ENCODE measurements at regions not wholly inside any gene's neighbourhood (a gene's known extent, or its start where the extent isn't known, plus 50 kb on each side); places are given as distances from the start of the nearest gene placed in this dataset.

- intact Hi-C loops (cut with micrococcal nuclease), result no loop called here
- H3K9me3 ChIP-seq (ENCODE audit: low read length), result no peaks in the 10 kb centered on the region
- H3K79me2 ChIP-seq (ENCODE audit: low read length), result no peaks in the 10 kb centered on the region
- H2AFZ ChIP-seq (ENCODE audit: low read length), result no peak overlapping the region
- POLR2A ChIA-PET (ENCODE audit: unreplicated experiment), result no interaction called here
- no peaks in the 10 kb centered on the region for H3F3A ChIP-seq (ENCODE audit: low read length, unreplicated experiment)
- no peak overlapping the region for H3K4me3 ChIP-seq (ENCODE audit: low read length)
- H3K4me1 ChIP-seq (ENCODE audit: insufficient read depth, low read length), result no peaks in the 10 kb centered on the region
- BruUV-seq (replicated peaks), result no TSS peak
- H3K4me2 ChIP-seq (ENCODE audit: low read length), result no peak overlapping the region
- DNase-seq, result no peak
- no peak overlapping the region for H3K27ac ChIP-seq (ENCODE audit: low read length)
- CTCF ChIA-PET, result no interaction called here
- H3K36me3 ChIP-seq (ENCODE audit: low read depth, low read length), result no peaks in the 10 kb centered on the region
- no peaks in the 10 kb centered on the region for H3K27me3 ChIP-seq (ENCODE audit: low read length)
- no peaks in the 10 kb centered on the region for H4K20me1 ChIP-seq (ENCODE audit: low read length)
- H3K9me2 ChIP-seq (replicated peaks; ENCODE audit: low read length), result no peaks in the 10 kb centered on the region
- TF ChIP-seq EZH2 (IDR thresholded peaks at IDR 0.05; ENCODE audit: low read length, unreplicated experiment) (no peak), CTCF (conservative IDR thresholded peaks at IDR 0.05; ENCODE audit: low read depth, low read length) (no peak), EZH2phosphoT487 (IDR thresholded peaks at IDR 0.05; ENCODE audit: borderline replicate concordance, low read length) (no peak)
- no peak overlapping the region for H3K9ac ChIP-seq (ENCODE audit: low read length)
- ATAC-seq, result no peak
These were observed 974.7 kb downstream of the TRAM1L1 start for GRCh38 chr4:116110713-116111112.

- H3K79me2 ChIP-seq (ENCODE audit: low read length), result no peaks in the 10 kb centered on the region
- H3K27ac ChIP-seq (ENCODE audit: low read length), result no peak overlapping the region
- ATAC-seq (no peak), DNase-seq (no peak)
- no peaks in the 10 kb centered on the region for H3K27me3 ChIP-seq (ENCODE audit: low read length)
- H3K9ac ChIP-seq (ENCODE audit: low read length), result no peak overlapping the region
- H3K4me2 ChIP-seq (ENCODE audit: low read length), result no peak overlapping the region
- POLR2A ChIA-PET (ENCODE audit: unreplicated experiment), result no interaction called here
- no peaks in the 10 kb centered on the region for H3F3A ChIP-seq (ENCODE audit: low read length, unreplicated experiment)
- TF ChIP-seq CTCF (conservative IDR thresholded peaks at IDR 0.05; ENCODE audit: low read depth, low read length), result no peak
- TF ChIP-seq EZH2 (IDR thresholded peaks at IDR 0.05; ENCODE audit: low read length, unreplicated experiment), result no peak
- no peak for TF ChIP-seq EZH2phosphoT487 (IDR thresholded peaks at IDR 0.05; ENCODE audit: borderline replicate concordance, low read length)
- H3K9me3 ChIP-seq (ENCODE audit: low read length), result no peaks in the 10 kb centered on the region
- no peak overlapping the region for H3K4me3 ChIP-seq (ENCODE audit: low read length)
- no TSS peak for BruUV-seq (replicated peaks)
- CTCF ChIA-PET, result no interaction called here
- H4K20me1 ChIP-seq (ENCODE audit: low read length), result no peaks in the 10 kb centered on the region
- H3K4me1 ChIP-seq (ENCODE audit: insufficient read depth, low read length), result no peaks in the 10 kb centered on the region
- H3K9me2 ChIP-seq (replicated peaks; ENCODE audit: low read length), result no peaks in the 10 kb centered on the region
- no peaks in the 10 kb centered on the region for H3K36me3 ChIP-seq (ENCODE audit: low read depth, low read length)
- intact Hi-C loops (cut with micrococcal nuclease), result no loop called here
- H2AFZ ChIP-seq (ENCODE audit: low read length), result no peak overlapping the region
These were observed 976.8 kb downstream of the TRAM1L1 start for GRCh38 chr4:116108606-116109005.

- peak; percentile 30 for DNase-seq
- intact Hi-C loops (cut with micrococcal nuclease), result no loop called here
- H3K27me3 ChIP-seq (ENCODE audit: low read length), result no peaks in the 10 kb centered on the region
- no peaks in the 10 kb centered on the region for H3K9me2 ChIP-seq (replicated peaks; ENCODE audit: low read length)
- no peak for TF ChIP-seq CTCF (conservative IDR thresholded peaks at IDR 0.05; ENCODE audit: low read depth, low read length)
- no peak for TF ChIP-seq EZH2phosphoT487 (IDR thresholded peaks at IDR 0.05; ENCODE audit: borderline replicate concordance, low read length)
- no peak for TF ChIP-seq EZH2 (IDR thresholded peaks at IDR 0.05; ENCODE audit: low read length, unreplicated experiment)
- H3K4me2 ChIP-seq (ENCODE audit: low read length), result peak overlapping the region; percentile 29; the same call in 1 of the 2 replicates
- H3K9me3 ChIP-seq (ENCODE audit: low read length), result no peaks in the 10 kb centered on the region
- no TSS peak for BruUV-seq (replicated peaks)
- H3K36me3 ChIP-seq (ENCODE audit: low read depth, low read length), result no peaks in the 10 kb centered on the region
- ChIA-PET POLR2A (ENCODE audit: unreplicated experiment) (interaction anchor here (0.6 kb wide), 1 partner anchor 34 kb away, joined by 3 read pairs; no protein-coding TSS in a partner anchor), CTCF (no interaction called here)
- H3K27ac ChIP-seq (ENCODE audit: low read length), result peak overlapping the region; percentile 77
- H3K9ac ChIP-seq (ENCODE audit: low read length), result no peak overlapping the region
- peaks cover 24% of the 10 kb centered on the region for H3K4me1 ChIP-seq (ENCODE audit: insufficient read depth, low read length)
- no peaks in the 10 kb centered on the region for H4K20me1 ChIP-seq (ENCODE audit: low read length)
- ATAC-seq, result peak; percentile 24; the same call in 1 of the 2 replicates
- no peaks in the 10 kb centered on the region for H3K79me2 ChIP-seq (ENCODE audit: low read length)
- H3K4me3 ChIP-seq (ENCODE audit: low read length), result no peak overlapping the region
- H2AFZ ChIP-seq (ENCODE audit: low read length), result no peak overlapping the region
- H3F3A ChIP-seq (ENCODE audit: low read length, unreplicated experiment), result no peaks in the 10 kb centered on the region
These were observed 984.1 kb downstream of the TRAM1L1 start for GRCh38 chr4:116101321-116101720.

All from PC-3 (cell line).